Activated CD4-positive, alpha-beta T cell treated with anti-CD3 and anti-CD28 coated beads for 36 hours (primary cell): ENCODE measurements at regions not wholly inside any gene's neighbourhood (a gene's known extent, or its start where the extent isn't known, plus 50 kb on each side); places are given as distances from the start of the nearest gene placed in this dataset.
A peak's percentile ranks its signal among the peaks of the same experiment; 100 is the strongest.

ENCODE experiments used
- ATAC-seq: fragments of 200-7000 bp; cut with Tn5 transposase; one replicate; pipeline ENCODE4 v1.10.0; 2021; ENCODE audit warnings: mild to moderate bottlenecking, moderate library complexity
- CTCF ChIA-PET: fragments of 350-600 bp; sonication (Branson Sonifier 250); formaldehyde crosslinking; loops from one replicate; lab custom pipeline; 2021; ENCODE audit warnings: antibody characterized with exemption; lab: Charles Lee
- POLR2A ChIA-PET: fragments of 350-600 bp; sonication (Branson Sonifier 250); formaldehyde crosslinking; loops from one replicate; lab custom pipeline; 2021; ENCODE audit warnings: antibody characterized with exemption, inconsistent platforms; lab: Charles Lee
- DNase-seq: peaks from one replicate; pipeline ENCODE4 v3.0.0-alpha.2; 2020
- H3K27ac Mint-ChIP-seq: one replicate; pipeline ENCODE4 v1.8.0; 2021; ENCODE audit warnings: mixed read lengths
- H3K27me3 Mint-ChIP-seq: one replicate; pipeline ENCODE4 v1.8.0; 2021; ENCODE audit warnings: mixed read lengths
- H3K36me3 Mint-ChIP-seq: one replicate; pipeline ENCODE4 v1.8.0; 2021; ENCODE audit warnings: low read depth, mixed read lengths
- H3K4me1 Mint-ChIP-seq: one replicate; pipeline ENCODE4 v1.8.0; 2021; ENCODE audit warnings: mixed read lengths
- H3K4me3 Mint-ChIP-seq: one replicate; pipeline ENCODE4 v1.8.0; 2021; ENCODE audit warnings: mild to moderate bottlenecking, moderate library complexity, mixed read lengths
- H3K9me3 Mint-ChIP-seq: one replicate; pipeline ENCODE4 v1.8.0; 2021; ENCODE audit warnings: low read depth, mixed read lengths
- intact Hi-C, 2 experiments: fragments of 100-400 bp; cut with DNase I in 1 of 2; cut with micrococcal nuclease in 1 of 2; formaldehyde crosslinking; loops; one replicate each; pipeline versions ENCODE4 v1.14.2 to v1.15.1; 2022 to 2024; cut with DNase I, micrococcal nuclease

DNA sequence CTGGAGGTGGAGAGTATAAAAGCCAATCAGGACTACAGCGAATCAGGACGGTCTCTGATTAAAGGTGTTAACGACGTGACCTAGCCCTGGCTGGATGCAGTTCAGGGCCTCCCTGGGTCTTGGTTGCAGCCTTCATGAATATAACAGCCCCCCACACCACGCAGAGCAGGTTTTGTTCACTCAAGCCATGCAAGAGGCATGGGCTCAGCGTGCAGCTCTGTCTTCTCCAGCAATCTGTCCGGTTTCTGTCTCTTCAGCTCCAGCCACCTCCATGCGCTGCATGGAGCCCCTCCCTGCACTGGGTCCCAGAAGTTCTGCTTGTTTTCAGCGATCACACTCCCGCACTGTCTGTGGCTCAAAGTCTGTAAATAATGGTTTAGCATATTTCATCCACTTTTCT, 57.1 kb upstream of the CHRNA7 start:
- intact Hi-C loops: loop anchor here (10.0 kb wide), 2 partner anchors 58 to 308 kb away; no protein-coding TSS in a partner anchor
- Mint-ChIP-seq H3K4me3 (no peak overlapping the region), H3K36me3 (no peaks in the 10 kb centered on the region), H3K9me3 (no peaks in the 10 kb centered on the region), H3K4me1 (peaks cover 9% of the 10 kb centered on the region), H3K27me3 (peaks cover 30% of the 10 kb centered on the region), H3K27ac (no peak overlapping the region)
- ChIA-PET CTCF (no interaction called here), POLR2A (no interaction called here)
- no peak for ATAC-seq
- no peak for DNase-seq

- intact Hi-C loops: loop anchor here (2.0 to 10.0 kb wide), 3 partner anchors 59 to 309 kb away; partner anchors contain the start of gene OTUD7A (in 1 of the 2)
- CTCF ChIA-PET: interaction anchor here (0.6 to 1.1 kb wide), 5 partner anchors 7 to 400 kb away, joined by 3 to 4 read pairs (median 3); no protein-coding TSS in a partner anchor
- POLR2A ChIA-PET: no interaction called here
These were observed 56.0 kb upstream of the CHRNA7 start for GRCh38 chr15:31974154-31974794.

GRCh38 chr15:31974855-31975829, 55.2 kb upstream of the CHRNA7 start:
- POLR2A ChIA-PET: no interaction called here
- ATAC-seq (peak; percentile 49), DNase-seq (peak; percentile 57)
- CTCF ChIA-PET: interaction anchor here (0.6 to 1.1 kb wide), 9 partner anchors 8 to 401 kb away, joined by 3 to 4 read pairs (median 3); no protein-coding TSS in a partner anchor
- intact Hi-C loops: loop anchor here (2.0 to 10.0 kb wide), 4 partner anchors 60 to 323 kb away; partner anchors contain the start of gene OTUD7A (in 1 of the 2)
- Mint-ChIP-seq H3K27ac (no peak overlapping the region), H3K4me3 (peak overlapping the region; percentile 14), H3K9me3 (no peaks in the 10 kb centered on the region), H3K36me3 (no peaks in the 10 kb centered on the region), H3K27me3 (peaks cover 27% of the 10 kb centered on the region), H3K4me1 (peaks cover 9% of the 10 kb centered on the region)

More at GRCh38 chr15:31974154-31974794, 56.0 kb upstream of the CHRNA7 start:
- Mint-ChIP-seq H3K27ac (no peak overlapping the region), H3K4me3 (no peak overlapping the region), H3K9me3 (no peaks in the 10 kb centered on the region), H3K27me3 (peaks cover 32% of the 10 kb centered on the region), H3K36me3 (no peaks in the 10 kb centered on the region), H3K4me1 (peaks cover 9% of the 10 kb centered on the region)
- DNase-seq (no peak), ATAC-seq (no peak)

DNA sequence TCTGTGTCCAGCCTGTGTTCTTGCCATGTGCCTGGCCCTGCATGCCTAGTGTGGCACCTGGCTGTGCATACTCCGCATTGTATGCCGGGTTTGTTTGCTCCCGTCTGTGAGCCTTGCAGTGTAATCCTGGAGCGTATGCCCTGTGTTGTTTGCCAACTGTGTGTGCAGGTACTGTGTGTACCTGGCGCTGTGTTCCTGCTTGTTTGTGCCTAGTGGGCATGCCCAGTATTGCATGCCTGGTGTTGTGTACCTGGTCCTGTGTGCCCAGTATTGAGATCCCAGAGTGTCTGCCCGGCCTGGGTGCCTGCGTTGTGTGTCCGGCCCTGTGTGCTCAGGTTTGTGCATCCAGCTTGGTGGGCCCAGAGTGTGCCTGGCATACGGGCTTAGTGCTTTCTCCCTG, 54.5 kb upstream of the CHRNA7 start:
- H3K27me3 Mint-ChIP-seq: peaks cover 26% of the 10 kb centered on the region
- no peaks in the 10 kb centered on the region for H3K9me3 Mint-ChIP-seq
- no peak overlapping the region for H3K27ac Mint-ChIP-seq
- DNase-seq: peak; percentile 35
- CTCF ChIA-PET: interaction anchor here (1.0 to 1.1 kb wide), 4 partner anchors 9 to 327 kb away, joined by 3 read pairs; no protein-coding TSS in a partner anchor
- intact Hi-C loops: loop anchor here (2.0 to 10.0 kb wide), 4 partner anchors 61 to 324 kb away; partner anchors contain the start of gene OTUD7A (in 1 of the 2)
- peaks cover 9% of the 10 kb centered on the region for H3K4me1 Mint-ChIP-seq
- H3K4me3 Mint-ChIP-seq: no peak overlapping the region
- POLR2A ChIA-PET: no interaction called here
- H3K36me3 Mint-ChIP-seq: no peaks in the 10 kb centered on the region
- ATAC-seq: peak; percentile 39

- no peak overlapping the region for H3K27ac Mint-ChIP-seq
These were observed 53.2 kb upstream of the CHRNA7 start for GRCh38 chr15:31977138-31977537.

GRCh38 chr15:31977812-31978661, 52.3 kb upstream of the CHRNA7 start:
- intact Hi-C loops: loop anchor here (5.0 to 10.0 kb wide), 3 partner anchors 63 to 326 kb away; no protein-coding TSS in a partner anchor
- DNase-seq: peak; percentile 78
- H3K4me1 Mint-ChIP-seq: peaks cover 9% of the 10 kb centered on the region
- ATAC-seq: peak; percentile 76
- no peaks in the 10 kb centered on the region for H3K9me3 Mint-ChIP-seq
- H3K27ac Mint-ChIP-seq: no peak overlapping the region
- no peak overlapping the region for H3K4me3 Mint-ChIP-seq
- H3K27me3 Mint-ChIP-seq: peaks cover 26% of the 10 kb centered on the region
- no peaks in the 10 kb centered on the region for H3K36me3 Mint-ChIP-seq
- ChIA-PET CTCF (interaction anchor here (0.6 to 1.8 kb wide), 10 partner anchors 8 to 482 kb away, joined by 3 to 7 read pairs (median 3); no protein-coding TSS in a partner anchor), POLR2A (interaction anchor here (0.5 kb wide), 1 partner anchor 112 kb away, joined by 3 read pairs; no protein-coding TSS in a partner anchor)

More at GRCh38 chr15:31977138-31977537, 53.2 kb upstream of the CHRNA7 start:
- POLR2A ChIA-PET: no interaction called here
- DNase-seq (no peak), ATAC-seq (no peak)
- Mint-ChIP-seq H3K9me3 (no peaks in the 10 kb centered on the region), H3K36me3 (no peaks in the 10 kb centered on the region), H3K27me3 (peaks cover 26% of the 10 kb centered on the region), H3K4me3 (no peak overlapping the region), H3K4me1 (peaks cover 9% of the 10 kb centered on the region)
- CTCF ChIA-PET: interaction anchor here (0.7 to 1.8 kb wide), 10 partner anchors 8 to 108 kb away, joined by 3 to 7 read pairs (median 3); no protein-coding TSS in a partner anchor
- intact Hi-C loops: loop anchor here (5.0 to 10.0 kb wide), 3 partner anchors 62 to 325 kb away; no protein-coding TSS in a partner anchor
